ENCODE measurements at regions not wholly inside any gene's neighbourhood (a gene's known extent, or its start where the extent isn't known, plus 50 kb on each side); places are given as distances from the start of the nearest gene placed in this dataset.

DNA sequence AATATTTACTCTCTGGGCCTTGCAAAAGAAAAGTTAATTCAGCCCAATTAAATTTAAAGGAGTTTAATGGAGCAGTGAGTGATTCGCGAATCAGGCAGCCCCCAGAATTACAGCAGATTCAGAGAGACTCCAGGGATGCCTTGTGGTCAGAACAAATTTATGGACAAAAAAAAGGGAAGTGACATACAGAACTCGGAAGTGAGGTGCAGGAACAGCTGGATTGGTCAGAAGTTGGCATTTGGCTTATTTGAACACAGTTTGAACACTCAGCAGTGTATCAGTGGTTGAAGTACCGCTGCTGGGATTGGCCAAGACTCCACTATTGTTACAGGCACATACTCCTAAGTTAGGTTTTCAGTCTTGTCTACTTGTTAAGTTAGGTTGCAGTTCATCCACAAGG is 145.0 kb upstream of the GAP43 start:
- TF ChIP-seq, protein P1, sequence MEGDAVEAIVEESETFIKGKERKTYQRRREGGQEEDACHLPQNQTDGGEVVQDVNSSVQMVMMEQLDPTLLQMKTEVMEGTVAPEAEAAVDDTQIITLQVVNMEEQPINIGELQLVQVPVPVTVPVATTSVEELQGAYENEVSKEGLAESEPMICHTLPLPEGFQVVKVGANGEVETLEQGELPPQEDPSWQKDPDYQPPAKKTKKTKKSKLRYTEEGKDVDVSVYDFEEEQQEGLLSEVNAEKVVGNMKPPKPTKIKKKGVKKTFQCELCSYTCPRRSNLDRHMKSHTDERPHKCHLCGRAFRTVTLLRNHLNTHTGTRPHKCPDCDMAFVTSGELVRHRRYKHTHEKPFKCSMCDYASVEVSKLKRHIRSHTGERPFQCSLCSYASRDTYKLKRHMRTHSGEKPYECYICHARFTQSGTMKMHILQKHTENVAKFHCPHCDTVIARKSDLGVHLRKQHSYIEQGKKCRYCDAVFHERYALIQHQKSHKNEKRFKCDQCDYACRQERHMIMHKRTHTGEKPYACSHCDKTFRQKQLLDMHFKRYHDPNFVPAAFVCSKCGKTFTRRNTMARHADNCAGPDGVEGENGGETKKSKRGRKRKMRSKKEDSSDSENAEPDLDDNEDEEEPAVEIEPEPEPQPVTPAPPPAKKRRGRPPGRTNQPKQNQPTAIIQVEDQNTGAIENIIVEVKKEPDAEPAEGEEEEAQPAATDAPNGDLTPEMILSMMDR (conservative IDR thresholded peaks at IDR 0.05 in 1 of 2, IDR thresholded peaks at IDR 0.05 in 1 of 2; ENCODE audit: low read depth in 1 of 2, low read length in 2 of 2): no peak
- no peak for TF ChIP-seq EZH2 (IDR thresholded peaks at IDR 0.05; ENCODE audit: low read length, missing control alignments)
